H9 (cell line): ENCODE measurements at regions not wholly inside any gene's neighbourhood (a gene's known extent, or its start where the extent isn't known, plus 50 kb on each side); places are given as distances from the start of the nearest gene placed in this dataset.

Experiments used
- DNase-seq: peaks from one replicate; pipeline ENCODE4 v3.0.0-alpha.2; 2017
- H2AFZ ChIP-seq: one replicate; pipeline ENCODE4 v1.6.1; 2013; ENCODE audit warnings: mild to moderate bottlenecking, low read length, control low read depth, moderate library complexity
- H2AK5ac ChIP-seq: 2 replicates; pipeline ENCODE4 v1.6.1; 2013; ENCODE audit warnings: low read length, control low read depth, mixed read lengths; ENCODE audit not compliant: insufficient read length
- H2BK120ac ChIP-seq: one replicate; pipeline ENCODE4 v1.6.1; 2013; ENCODE audit warnings: low read depth, mild to moderate bottlenecking, low read length, control low read depth, inconsistent platforms; ENCODE audit not compliant: poor library complexity, severe bottlenecking
- H2BK12ac ChIP-seq: 2 replicates; pipeline ENCODE4 v1.6.1; 2013; ENCODE audit warnings: low read length, control low read depth, mixed read lengths, low read depth; ENCODE audit not compliant: insufficient read length
- H2BK15ac ChIP-seq: 2 replicates; pipeline ENCODE4 v1.6.1; 2013; ENCODE audit warnings: low read depth, low read length, control low read depth
- H2BK20ac ChIP-seq: one replicate; pipeline ENCODE4 v1.6.1; 2013; ENCODE audit warnings: low read depth, mild to moderate bottlenecking, low read length, control low read depth, inconsistent platforms; ENCODE audit not compliant: poor library complexity, severe bottlenecking
- H2BK5ac ChIP-seq: 2 replicates; pipeline ENCODE4 v1.6.1; 2013; ENCODE audit warnings: low read length, control low read depth, mixed read lengths; ENCODE audit not compliant: insufficient read length
- H3K14ac ChIP-seq: 2 replicates; pipeline ENCODE4 v1.6.1; 2013; ENCODE audit warnings: low read length, control low read depth; ENCODE audit not compliant: insufficient read depth
- H3K18ac ChIP-seq: 2 replicates; pipeline ENCODE4 v1.6.1; 2013; ENCODE audit warnings: low read depth, mild to moderate bottlenecking, mixed read lengths, low read length, control low read depth; ENCODE audit not compliant: insufficient read length
- H3K23ac ChIP-seq: 2 replicates; pipeline ENCODE4 v1.6.1; 2013; ENCODE audit warnings: low read length, control low read depth, mixed read lengths, low read depth; ENCODE audit not compliant: insufficient read length
- H3K23me2 ChIP-seq: 2 replicates; pipeline ENCODE4 v1.6.1; 2013; ENCODE audit warnings: low read depth, mild to moderate bottlenecking, mixed read lengths, low read length, control low read depth; ENCODE audit not compliant: insufficient read length, poor library complexity, severe bottlenecking
- H3K27ac ChIP-seq: 2 replicates; pipeline ENCODE4 v1.5.1; 2013; ENCODE audit warnings: low read length, control low read depth, mixed read lengths, low read depth; ENCODE audit not compliant: insufficient read length
- H3K27me3 ChIP-seq: 2 replicates; pipeline ENCODE4 v1.6.1; 2013; ENCODE audit warnings: low read length, control low read depth, inconsistent platforms; ENCODE audit not compliant: insufficient read depth
- H3K4ac ChIP-seq: 2 replicates; pipeline ENCODE4 v1.6.1; 2013; ENCODE audit warnings: low read depth, mild to moderate bottlenecking, control low read depth, inconsistent platforms, low read length, moderate library complexity
- H3K4me1 ChIP-seq: 2 replicates; pipeline ENCODE4 v1.6.1; 2013; ENCODE audit warnings: low read length, control low read depth, inconsistent platforms; ENCODE audit not compliant: insufficient read depth
- H3K4me2 ChIP-seq: 2 replicates; pipeline ENCODE4 v1.6.1; 2013; ENCODE audit warnings: low read length, control low read depth, mixed read lengths; ENCODE audit not compliant: insufficient read length, insufficient read depth
- H3K56ac ChIP-seq: 2 replicates; pipeline ENCODE4 v1.6.1; 2013; ENCODE audit warnings: low read depth, mild to moderate bottlenecking, mixed read lengths, low read length, control low read depth; ENCODE audit not compliant: insufficient read length
- H3K79me1 ChIP-seq: 2 replicates; pipeline ENCODE4 v1.6.1; 2013; ENCODE audit warnings: low read depth, mild to moderate bottlenecking, moderate library complexity, low read length, control low read depth, inconsistent platforms; ENCODE audit not compliant: insufficient read depth, poor library complexity, severe bottlenecking
- H3K79me2 ChIP-seq: 2 replicates; pipeline ENCODE4 v1.6.1; 2013; ENCODE audit warnings: low read length, control low read depth, inconsistent platforms; ENCODE audit not compliant: insufficient read depth
- H3K9ac ChIP-seq: 2 replicates; pipeline ENCODE4 v1.6.1; 2013; ENCODE audit warnings: low read length, control low read depth, mixed read lengths; ENCODE audit not compliant: insufficient read length; ENCODE audit errors: extremely low read depth
- H3K9me3 ChIP-seq: one replicate; pipeline ENCODE4 v1.6.1; 2013; ENCODE audit warnings: low read depth, low read length, inconsistent platforms; ENCODE audit not compliant: control insufficient read depth
- H3T11ph ChIP-seq: one replicate; pipeline ENCODE4 v1.6.1; 2013; ENCODE audit warnings: mild to moderate bottlenecking, low read length, control low read depth, inconsistent platforms
- H4K20me1 ChIP-seq: one replicate; pipeline ENCODE4 v1.6.1; 2013; ENCODE audit not compliant: control insufficient read depth, insufficient read length, insufficient read depth
- H4K5ac ChIP-seq: 2 replicates; pipeline ENCODE4 v1.6.1; 2013; ENCODE audit warnings: low read depth, mild to moderate bottlenecking, mixed read lengths, low read length, control low read depth; ENCODE audit not compliant: insufficient read length
- H4K8ac ChIP-seq: replicated peaks from 2 replicates; pipeline ENCODE4 v1.6.1; 2013; ENCODE audit warnings: low read length, control low read depth, mixed read lengths, low read depth; ENCODE audit not compliant: insufficient read length
- H4K91ac ChIP-seq: 2 replicates; pipeline ENCODE4 v1.6.1; 2013; ENCODE audit warnings: low read depth, mild to moderate bottlenecking, moderate library complexity, mixed read lengths, low read length, control low read depth; ENCODE audit not compliant: insufficient read length
- H3K27ac Mint-ChIP-seq, 3 experiments: 2 replicates in 2 of 3; 3 replicates in 1 of 3; pipeline ENCODE4 v1.8.0; 2020 to 2021; ENCODE audit warnings: mixed read lengths in 3 of 3, mild to moderate bottlenecking in 1 of 3, moderate library complexity in 1 of 3
- H3K27me3 Mint-ChIP-seq: 2 replicates; pipeline ENCODE4 v1.8.0; 2021; ENCODE audit warnings: low read depth, mild to moderate bottlenecking, moderate library complexity, mixed read lengths
- H3K36me3 Mint-ChIP-seq, 3 experiments: 2 replicates in 2 of 3; 3 replicates in 1 of 3; pipeline ENCODE4 v1.8.0; 2020 to 2021; ENCODE audit warnings: low read depth in 3 of 3, mixed read lengths in 3 of 3; ENCODE audit not compliant: insufficient read depth in 1 of 3
- H3K4me1 Mint-ChIP-seq, 2 experiments: 2 replicates each; pipeline ENCODE4 v1.8.0; 2020; ENCODE audit warnings: mixed read lengths in 2 of 2
- H3K4me3 Mint-ChIP-seq, 2 experiments: 2 replicates in 1 of 2; 3 replicates in 1 of 2; pipeline ENCODE4 v1.8.0; 2020 to 2021; ENCODE audit warnings: mild to moderate bottlenecking in 2 of 2, mixed read lengths in 2 of 2, moderate library complexity in 1 of 2
- H3K9me3 Mint-ChIP-seq, 2 experiments: 2 replicates in 1 of 2; 3 replicates in 1 of 2; pipeline ENCODE4 v1.8.0; 2020; ENCODE audit warnings: mild to moderate bottlenecking in 2 of 2, mixed read lengths in 2 of 2, moderate library complexity in 1 of 2
- WGBS: extraction: QIAGEN DNeasy Blood & Tissue Kit; methylation state at CpG from one replicate; pipeline ENCODE4 v1.1.7; 2013; ENCODE audit warnings: missing lambda C conversion rate, low lambda C conversion rate, mixed read lengths; ENCODE audit not compliant: insufficient read length; ENCODE audit errors: extremely low coverage; 5-methylcytosine and 5-hydroxymethylcytosine counted together
- TF ChIP-seq, protein P1 (sequence below): fragments of 200-600 bp; sonication (generic); conservative IDR thresholded peaks from 3 replicates; pipeline ENCODE4 v1.8.0; 2021; ENCODE audit warnings: antibody characterized with exemption, mild to moderate bottlenecking

- Histone ChIP-seq H2BK5ac (no peak overlapping the region), H4K8ac (no peak overlapping the region), H3K14ac (no peak overlapping the region), H3K18ac (no peak overlapping the region), H3K4me1 (no peaks in the 10 kb centered on the region), H4K20me1 (no peaks in the 10 kb centered on the region), H2BK15ac (no peak overlapping the region), H3K27me3 (no peaks in the 10 kb centered on the region), H3K9ac (no peak overlapping the region), H3K27ac (no peak overlapping the region), H3K79me1 (no peaks in the 10 kb centered on the region), H3K4ac (no peak overlapping the region), H3K4me2 (no peak overlapping the region), H3K56ac (no peak overlapping the region), H2AK5ac (no peak overlapping the region), H3K79me2 (no peaks in the 10 kb centered on the region), H2BK120ac (no peak overlapping the region), H2BK20ac (no peak overlapping the region), H2BK12ac (no peak overlapping the region), H4K91ac (no peak overlapping the region), H3T11ph (no peak overlapping the region), H4K5ac (no peak overlapping the region), H2AFZ (no peak overlapping the region), H3K9me3 (no peaks in the 10 kb centered on the region), H3K23ac (no peak overlapping the region), H3K23me2 (no peaks in the 10 kb centered on the region)
- Mint-ChIP-seq H3K9me3 (peaks cover 7% of the 10 kb centered on the region in 2 experiments; a peak in 3 of 5 replicates), H3K4me3 (no peak overlapping the region), H3K27ac (no peak overlapping the region), H3K36me3 (peaks cover 0 to 1% (median 0%) of the 10 kb centered on the region in 3 experiments; a peak in 2 of 7 replicates), H3K27me3 (peaks cover under 1% of the 10 kb centered on the region), H3K4me1 (no peaks in the 10 kb centered on the region)
- WGBS = no CpG with 5 or more reads among the region's 2 CpGs
- TF ChIP-seq, protein P1, sequence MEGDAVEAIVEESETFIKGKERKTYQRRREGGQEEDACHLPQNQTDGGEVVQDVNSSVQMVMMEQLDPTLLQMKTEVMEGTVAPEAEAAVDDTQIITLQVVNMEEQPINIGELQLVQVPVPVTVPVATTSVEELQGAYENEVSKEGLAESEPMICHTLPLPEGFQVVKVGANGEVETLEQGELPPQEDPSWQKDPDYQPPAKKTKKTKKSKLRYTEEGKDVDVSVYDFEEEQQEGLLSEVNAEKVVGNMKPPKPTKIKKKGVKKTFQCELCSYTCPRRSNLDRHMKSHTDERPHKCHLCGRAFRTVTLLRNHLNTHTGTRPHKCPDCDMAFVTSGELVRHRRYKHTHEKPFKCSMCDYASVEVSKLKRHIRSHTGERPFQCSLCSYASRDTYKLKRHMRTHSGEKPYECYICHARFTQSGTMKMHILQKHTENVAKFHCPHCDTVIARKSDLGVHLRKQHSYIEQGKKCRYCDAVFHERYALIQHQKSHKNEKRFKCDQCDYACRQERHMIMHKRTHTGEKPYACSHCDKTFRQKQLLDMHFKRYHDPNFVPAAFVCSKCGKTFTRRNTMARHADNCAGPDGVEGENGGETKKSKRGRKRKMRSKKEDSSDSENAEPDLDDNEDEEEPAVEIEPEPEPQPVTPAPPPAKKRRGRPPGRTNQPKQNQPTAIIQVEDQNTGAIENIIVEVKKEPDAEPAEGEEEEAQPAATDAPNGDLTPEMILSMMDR = no peak
- DNase-seq = no peak
Measured at GRCh38 chr5:8093669-8094068, 224.7 kb downstream of the MTRR start.
